ENCODE measurements at regions not wholly inside any gene's neighbourhood (a gene's known extent, or its start where the extent isn't known, plus 50 kb on each side); places are given as distances from the start of the nearest gene placed in this dataset.
A peak's percentile ranks its signal among the peaks of the same experiment; 100 is the strongest.

- Histone ChIP-seq H3K14ac (ENCODE audit: insufficient read length) (no peak overlapping the region), H2BK5ac (ENCODE audit: low read depth, low read length) (no peak overlapping the region), H3K56ac (replicated peaks; ENCODE audit: insufficient read length, low read depth, low read length) (no peak overlapping the region), H3K4me3 (ENCODE audit: extremely low read depth in 1 of 4, insufficient read depth in 2 of 4, low read depth in 3 of 4, low read length in 4 of 4) (peak overlapping the region in 3 of 4 experiments; percentile 9 to 61 (median 13); a peak in 5 of 8 replicates), H3K27me3 (replicated peaks in 1 of 4; ENCODE audit: control insufficient read depth in 3 of 4, extremely low read depth in 1 of 4, insufficient read depth in 3 of 4, low read length in 3 of 4) (peaks cover 0 to 4% (median 0%) of the 10 kb centered on the region in 4 experiments; a peak in 2 of 7 replicates), H3K79me2 (ENCODE audit: control insufficient read depth in 1 of 2, insufficient read depth in 2 of 2, low read length in 2 of 2) (no peaks in the 10 kb centered on the region), H3K9ac (replicated peaks in 1 of 4; ENCODE audit: extremely low read depth in 1 of 4, low read depth in 3 of 4, low read length in 3 of 4) (no peak overlapping the region), H4K5ac (ENCODE audit: insufficient read length, low read depth, low read length) (no peak overlapping the region), H4K8ac (ENCODE audit: extremely low read depth, insufficient read depth, low read length) (no peak overlapping the region; the same call in 1 of the 2 replicates), H2BK12ac (ENCODE audit: low read depth, low read length) (peak overlapping the region; percentile 78; the same call in 1 of the 2 replicates), H3K36me3 (ENCODE audit: control insufficient read depth in 2 of 4, insufficient read depth in 4 of 4, low read length in 3 of 4) (no peaks in the 10 kb centered on the region), H3K4ac (replicated peaks; ENCODE audit: insufficient read length, low read depth, low read length) (no peak overlapping the region), H2BK15ac (ENCODE audit: low read length) (no peak overlapping the region; the same call in 1 of the 2 replicates), H3K27ac (ENCODE audit: low read depth, low read length) (no peak overlapping the region), H3K18ac (ENCODE audit: extremely low read depth, low read length) (no peak overlapping the region; the same call in 1 of the 2 replicates), H3K4me2 (ENCODE audit: insufficient read depth in 1 of 2, low read depth in 2 of 2, low read length in 2 of 2) (peak overlapping the region; percentile 60 to 67), H3K23ac (ENCODE audit: insufficient read length) (no peak overlapping the region), H2AFZ (ENCODE audit: low read length) (peak overlapping the region; percentile 89), H3K4me1 (replicated peaks in 1 of 4; ENCODE audit: control insufficient read depth in 3 of 4, insufficient read depth in 4 of 4, low read length in 3 of 4) (peaks cover 0 to 7% (median 6%) of the 10 kb centered on the region in 4 experiments; a peak in 4 of 7 replicates), H3K23me2 (ENCODE audit: low read depth, low read length) (peaks cover 7% of the 10 kb centered on the region; the same call in 1 of the 2 replicates), H3K9me3 (ENCODE audit: insufficient read depth in 2 of 2, low read depth in 1 of 2, low read length in 1 of 2) (no peaks in the 10 kb centered on the region), H4K20me1 (replicated peaks in 1 of 2; ENCODE audit: control insufficient read depth in 1 of 2, insufficient read depth in 2 of 2, low read length in 2 of 2) (no peaks in the 10 kb centered on the region), H3K79me1 (ENCODE audit: low read depth, low read length) (no peaks in the 10 kb centered on the region), H2BK120ac (replicated peaks; ENCODE audit: low read depth, low read length) (no peak overlapping the region), H4K91ac (replicated peaks; ENCODE audit: insufficient read length, low read length) (no peak overlapping the region), H2AK5ac (ENCODE audit: low read depth, low read length) (no peak overlapping the region), H2BK20ac (ENCODE audit: low read length) (no peak overlapping the region)
- DNase-seq (ENCODE audit: low read depth in 1 of 2, low spot score in 2 of 2) (no peak), FAIRE-seq (no peak)
- TF ChIP-seq RFX5 (IDR thresholded peaks at IDR 0.05; ENCODE audit: borderline replicate concordance, low read depth, low read length) (no peak), BACH1 (IDR thresholded peaks at IDR 0.05; ENCODE audit: low read length) (0 out of 2 replicates have a peak, but pooled peaks have one; percentile 7), PHF8 (conservative IDR thresholded peaks at IDR 0.05; ENCODE audit: low read depth, low read length) (no peak), TAF7 (optimal IDR thresholded peaks at IDR 0.05; ENCODE audit: borderline replicate concordance, low read depth, low read length) (no peak)
- WGBS, 2 experiments (ENCODE audit: extremely low coverage in 1 of 2, insufficient coverage in 1 of 2, insufficient read length in 1 of 2, insufficient replicate concordance in 2 of 2, low coverage in 1 of 2, low lambda C conversion rate in 2 of 2, missing lambda C conversion rate in 1 of 2): 33% methylated on average over 12 of the region's 12 CpGs; no CpG with 5 or more reads in 1 of the 2 experiments
- CTCF ChIA-PET (ENCODE audit: partially characterized antibody): interaction anchor here (0.7 to 5.1 kb wide), 39 partner anchors 8 to 872 kb away, joined by 3 to 31 read pairs (median 4); partner anchors contain the start of gene MYCN
- POLR2A ChIA-PET (ENCODE audit: partially characterized antibody): interaction anchor here (0.6 kb wide), 1 partner anchor 895 kb away, joined by 4 read pairs; no protein-coding TSS in a partner anchor
Measured at GRCh38 chr2:16508490-16508851, 157.2 kb downstream of the CYRIA start.

All from H1 (cell line).